Gastroesophageal sphincter (tissue), 3 donors: ENCODE measurements at regions not wholly inside any gene's neighbourhood (a gene's known extent, or its start where the extent isn't known, plus 50 kb on each side); places are given as distances from the start of the nearest gene placed in this dataset.

Source experiments
- EP300 ChIP-seq: sonication (generic); formaldehyde crosslinking; IDR thresholded peaks from one replicate; pipeline ENCODE4 v1.6.1; 2017; ENCODE audit warnings: antibody characterized with exemption, mild to moderate bottlenecking
- POLR2A ChIP-seq, 2 donors: fragments of 450-650 bp; IDR thresholded peaks; one replicate each; pipeline ENCODE4 v1.6.1; 2017; ENCODE audit warnings: antibody characterized with exemption in 2 of 2, mild to moderate bottlenecking in 2 of 2, moderate library complexity in 1 of 2
- POLR2AphosphoS5 ChIP-seq: sonication (generic); formaldehyde crosslinking; IDR thresholded peaks from one replicate; pipeline ENCODE4 v1.6.1; 2017; ENCODE audit warnings: antibody characterized with exemption
- TF ChIP-seq, protein P1 (sequence below), 4 experiments: fragments of 200-600 bp in 2 of 4; fragments of 450-650 bp in 2 of 4; sonication (generic) in 1 of 4; IDR thresholded peaks; one replicate each; pipeline ENCODE4 v1.5.1; 2017 to 2019; ENCODE audit warnings: antibody characterized with exemption in 4 of 4, mild to moderate bottlenecking in 2 of 4, moderate library complexity in 2 of 4

DNA sequence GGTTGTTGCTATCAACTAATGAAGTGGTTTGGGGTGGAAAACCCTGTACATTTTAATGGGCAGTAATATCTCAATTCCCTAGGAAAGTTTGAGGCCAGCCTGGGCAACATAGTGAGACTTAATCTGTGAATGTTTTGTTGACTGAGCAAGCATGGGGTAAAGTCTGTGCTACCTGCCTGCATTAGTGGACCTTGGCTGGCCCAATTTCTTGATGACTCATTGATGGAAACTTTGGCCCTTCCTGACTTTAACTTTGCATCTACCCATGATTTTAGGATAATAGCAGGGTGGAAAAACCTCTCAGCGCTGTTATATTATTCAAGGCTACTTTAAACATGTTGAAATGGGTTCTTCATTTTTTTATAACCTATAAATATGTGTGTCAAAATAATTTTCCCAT is 389.4 kb upstream of the RORB start:
- TF ChIP-seq, protein P1, sequence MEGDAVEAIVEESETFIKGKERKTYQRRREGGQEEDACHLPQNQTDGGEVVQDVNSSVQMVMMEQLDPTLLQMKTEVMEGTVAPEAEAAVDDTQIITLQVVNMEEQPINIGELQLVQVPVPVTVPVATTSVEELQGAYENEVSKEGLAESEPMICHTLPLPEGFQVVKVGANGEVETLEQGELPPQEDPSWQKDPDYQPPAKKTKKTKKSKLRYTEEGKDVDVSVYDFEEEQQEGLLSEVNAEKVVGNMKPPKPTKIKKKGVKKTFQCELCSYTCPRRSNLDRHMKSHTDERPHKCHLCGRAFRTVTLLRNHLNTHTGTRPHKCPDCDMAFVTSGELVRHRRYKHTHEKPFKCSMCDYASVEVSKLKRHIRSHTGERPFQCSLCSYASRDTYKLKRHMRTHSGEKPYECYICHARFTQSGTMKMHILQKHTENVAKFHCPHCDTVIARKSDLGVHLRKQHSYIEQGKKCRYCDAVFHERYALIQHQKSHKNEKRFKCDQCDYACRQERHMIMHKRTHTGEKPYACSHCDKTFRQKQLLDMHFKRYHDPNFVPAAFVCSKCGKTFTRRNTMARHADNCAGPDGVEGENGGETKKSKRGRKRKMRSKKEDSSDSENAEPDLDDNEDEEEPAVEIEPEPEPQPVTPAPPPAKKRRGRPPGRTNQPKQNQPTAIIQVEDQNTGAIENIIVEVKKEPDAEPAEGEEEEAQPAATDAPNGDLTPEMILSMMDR (IDR thresholded peaks at IDR 0.05), result no peak
- TF ChIP-seq EP300 (no peak), POLR2AphosphoS5 (no peak), POLR2A (IDR thresholded peaks at IDR 0.05) (no peak)
